HCT116 (cell line): ENCODE measurements at regions not wholly inside any gene's neighbourhood (a gene's known extent, or its start where the extent isn't known, plus 50 kb on each side); places are given as distances from the start of the nearest gene placed in this dataset.

Experiments
- ATAC-seq: fragments of 200-7000 bp; cut with Tn5 transposase; 2 replicates; pipeline ENCODE4 v1.9.1; 2020; ENCODE audit warnings: mild to moderate bottlenecking, moderate library complexity
- BruUV-seq: library from RNA; stranded (reverse); fragments of 400-500 nt; replicated peaks from 2 replicates; lab custom pipeline; 2021; lab: Mats Ljungman, UMichigan
- CTCF ChIA-PET: fragments of 300-600 bp; sonication (Branson Sonifier 250); formaldehyde crosslinking; loops from one replicate; lab custom pipeline; 2021; ENCODE audit warnings: antibody characterized with exemption; lab: Charles Lee
- POLR2A ChIA-PET: fragments of 300-600, 350-600 bp; sonication (Branson Sonifier 250); formaldehyde crosslinking; loops from one replicate; lab custom pipeline; 2021; ENCODE audit warnings: antibody characterized with exemption; lab: Charles Lee
- RAD21 ChIA-PET, 2 experiments: fragments of 300-600 bp; sonication (Branson Sonifier 250); formaldehyde crosslinking; loops; one replicate each; lab custom pipeline; 2023; ENCODE audit warnings: low total read pairs in 2 of 2; ENCODE audit not compliant: uncharacterized antibody in 2 of 2, unreplicated experiment in 2 of 2, low non-redundant PET in 1 of 2; lab: Charles Lee
- DNase-seq: peaks from one replicate; pipeline ENCODE4 v3.0.0-alpha.2; 2010; ENCODE audit warnings: low read depth, low spot score
- H2AFZ ChIP-seq: fragments of 200-600 bp; shearing (Covaris generic), sonication (generic); 2 replicates; pipeline ENCODE4 v1.6.1; 2017; ENCODE audit warnings: low read depth, mixed run types, mixed read lengths, antibody characterized with exemption, low read length; ENCODE audit not compliant: poor library complexity, severe bottlenecking
- H3K27ac ChIP-seq: 2 replicates; pipeline ENCODE4 v1.5.1; 2012; ENCODE audit warnings: low read depth, low read length
- H3K27me3 ChIP-seq: fragments of 200-600 bp; sonication (generic); 2 replicates; pipeline ENCODE4 v1.6.1; 2016; ENCODE audit warnings: mixed run types, low read length, mixed read lengths; ENCODE audit not compliant: insufficient read depth
- H3K36me3 ChIP-seq, 2 experiments: fragments of 200-500 bp in 1 of 2; fragments of 200-600 bp in 1 of 2; sonication (Bioruptor generic) in 1 of 2; sonication (generic) in 1 of 2; 2 replicates each; pipeline versions ENCODE4 v1.5.1 to v1.6.1; 2014 to 2016; ENCODE audit warnings: low read length in 2 of 2, inconsistent platforms in 1 of 2, mixed read lengths in 1 of 2, mixed run types in 1 of 2; ENCODE audit not compliant: insufficient read depth in 2 of 2, control insufficient read depth in 1 of 2
- H3K4me1 ChIP-seq, 2 experiments: fragments of 200-600 bp in 1 of 2; sonication (generic) in 1 of 2; 2 replicates each; pipeline versions ENCODE4 v1.5.1 to v1.6.1; 2012 to 2017; ENCODE audit warnings: low read length in 2 of 2, inconsistent platforms in 1 of 2, mild to moderate bottlenecking in 1 of 2, mixed read lengths in 1 of 2, mixed run types in 1 of 2, moderate library complexity in 1 of 2; ENCODE audit not compliant: insufficient read depth in 2 of 2, control insufficient read depth in 1 of 2
- H3K4me2 ChIP-seq: fragments of 200-600 bp; sonication (generic); 2 replicates; pipeline ENCODE4 v1.6.1; 2017; ENCODE audit warnings: mixed run types, low read length, mixed read lengths
- H3K4me3 ChIP-seq, 2 experiments: fragments of 200-600 bp in 1 of 2; sonication (generic) in 1 of 2; replicated peaks in 1 of 2; 2 replicates each; pipeline ENCODE4 v1.5.1; 2011 to 2016; ENCODE audit warnings: low read length in 2 of 2, control low read depth in 1 of 2, low read depth in 1 of 2, mild to moderate bottlenecking in 1 of 2, mixed read lengths in 1 of 2, mixed run types in 1 of 2
- H3K79me2 ChIP-seq: fragments of 200-600 bp; sonication (generic); 2 replicates; pipeline ENCODE4 v1.6.1; 2017; ENCODE audit warnings: mild to moderate bottlenecking, mixed run types, low read length, moderate library complexity, mixed read lengths; ENCODE audit not compliant: insufficient read depth
- H3K9ac ChIP-seq: fragments of 200-600 bp; sonication (generic); 2 replicates; pipeline ENCODE4 v1.6.1; 2016; ENCODE audit warnings: low read length, mixed read lengths
- H3K9me2 ChIP-seq: fragments of 200-600 bp; sonication (generic), shearing (Covaris generic); 2 replicates; pipeline ENCODE4 v1.6.1; 2017; ENCODE audit warnings: mixed run types, mild to moderate bottlenecking, moderate library complexity; ENCODE audit not compliant: insufficient read depth
- H3K9me3 ChIP-seq, 2 experiments: fragments of 200-500 bp in 1 of 2; fragments of 200-600 bp in 1 of 2; sonication (Bioruptor generic) in 1 of 2; sonication (generic) in 1 of 2; 2 replicates each; pipeline ENCODE4 v1.6.1; 2014 to 2017; ENCODE audit warnings: low read length in 2 of 2, mixed read lengths in 2 of 2, inconsistent platforms in 1 of 2, low read depth in 1 of 2, mild to moderate bottlenecking in 1 of 2, mixed run types in 1 of 2, moderate library complexity in 1 of 2; ENCODE audit not compliant: control insufficient read depth in 1 of 2, insufficient read depth in 1 of 2
- H4K20me1 ChIP-seq: fragments of 200-600 bp; sonication (generic), shearing (Covaris generic); 2 replicates; pipeline ENCODE4 v1.6.1; 2017; ENCODE audit warnings: mixed run types, mild to moderate bottlenecking, moderate library complexity; ENCODE audit not compliant: insufficient read depth
- CBX3 ChIP-seq: IDR thresholded peaks from 2 replicates; pipeline ENCODE4 v1.6.1; 2012; ENCODE audit warnings: low read depth
- CEBPB ChIP-seq: IDR thresholded peaks from 2 replicates; pipeline ENCODE4 v1.6.1; 2012; ENCODE audit warnings: low read depth
- EGR1 ChIP-seq: IDR thresholded peaks from 2 replicates; pipeline ENCODE4 v1.6.1; 2012; ENCODE audit warnings: low read depth
- ELF1 ChIP-seq: IDR thresholded peaks from 2 replicates; pipeline ENCODE4 v1.6.1; 2012; ENCODE audit warnings: low read depth, borderline replicate concordance
- FOSL1 ChIP-seq: IDR thresholded peaks from 2 replicates; pipeline ENCODE4 v1.6.1; 2012; ENCODE audit warnings: low read depth
- JUND ChIP-seq: IDR thresholded peaks from 2 replicates; pipeline ENCODE4 v1.6.1; 2012
- POLR2A ChIP-seq: IDR thresholded peaks from 2 replicates; pipeline ENCODE4 v1.7.0; 2011; ENCODE audit warnings: borderline replicate concordance; ENCODE audit not compliant: insufficient read depth, insufficient read length; ENCODE audit errors: extremely low read depth
- RAD21 ChIP-seq: IDR thresholded peaks from 2 replicates; pipeline ENCODE4 v1.6.1; 2012; ENCODE audit warnings: low read depth, mild to moderate bottlenecking
- SIN3A ChIP-seq: IDR thresholded peaks from 2 replicates; pipeline ENCODE4 v1.6.1; 2012; ENCODE audit warnings: low read depth
- SP1 ChIP-seq: IDR thresholded peaks from 2 replicates; pipeline ENCODE4 v1.6.1; 2012; ENCODE audit warnings: low read depth
- SRF ChIP-seq: IDR thresholded peaks from 2 replicates; pipeline ENCODE4 v1.6.1; 2012; ENCODE audit warnings: low read depth
- TCF7L2 ChIP-seq: IDR thresholded peaks from 2 replicates; pipeline ENCODE4 v1.7.0; 2011; ENCODE audit warnings: borderline replicate concordance, inconsistent platforms; ENCODE audit not compliant: insufficient read depth, insufficient read length; ENCODE audit errors: extremely low read depth
- YY1 ChIP-seq: IDR thresholded peaks from 2 replicates; pipeline ENCODE4 v1.6.1; 2011; ENCODE audit warnings: low read length, low read depth, moderate library complexity, mild to moderate bottlenecking; ENCODE audit not compliant: insufficient replicate concordance; ENCODE audit errors: extremely low read depth
- ZNF274 ChIP-seq: fragments of 200-500 bp; sonication (Bioruptor generic); IDR thresholded peaks from 2 replicates; pipeline ENCODE4 v1.6.1; 2014; ENCODE audit warnings: mild to moderate bottlenecking, low read depth, low read length, inconsistent platforms
- intact Hi-C: fragments of 100-400 bp; cut with micrococcal nuclease; formaldehyde crosslinking; loops from 2 replicates; pipeline ENCODE4 v1.10.0; 2022
- TF ChIP-seq, protein P1 (sequence below): IDR thresholded peaks from 2 replicates; pipeline ENCODE4 v1.6.1; 2012
- TF ChIP-seq, protein P2 (sequence below): IDR thresholded peaks from 2 replicates; pipeline ENCODE4 v1.6.1; 2012; ENCODE audit warnings: low read depth

DNA sequence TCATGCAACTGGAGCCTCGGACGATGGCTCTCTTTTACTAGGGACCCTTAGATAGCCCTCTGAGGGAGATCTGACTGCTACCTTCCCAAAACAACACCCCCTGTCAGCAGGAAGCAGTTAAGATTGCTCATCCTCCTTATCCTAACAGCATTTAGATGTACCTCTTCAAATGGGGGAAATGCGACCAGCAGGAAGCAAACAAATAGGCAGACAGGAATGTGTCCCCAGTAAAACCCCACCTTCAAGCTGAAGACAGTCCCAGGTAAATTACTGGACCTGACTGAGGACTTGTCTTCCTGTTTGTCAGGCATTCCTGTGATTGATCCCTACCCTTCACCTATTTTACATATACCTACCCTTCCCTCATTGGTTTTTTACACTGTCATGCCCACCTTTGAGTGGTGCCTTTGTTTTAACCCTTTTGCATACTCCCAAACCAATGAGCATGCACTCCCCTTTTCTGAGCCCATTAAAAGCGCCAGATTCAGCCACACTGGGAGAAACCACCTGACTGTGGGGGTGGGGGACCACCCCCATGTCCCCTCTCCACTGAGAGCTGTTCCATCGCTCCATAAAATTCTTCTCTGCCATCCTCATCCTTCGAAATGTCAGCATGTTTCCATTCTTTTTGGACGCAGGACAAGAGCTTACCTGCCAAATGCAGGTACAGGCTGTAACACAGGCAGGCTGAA is 954.0 kb upstream of the CDH6 start:
- no peak overlapping the region for H3K9ac ChIP-seq
- H3K27me3 ChIP-seq = no peaks in the 10 kb centered on the region
- intact Hi-C loops = no loop called here
- no peaks in the 10 kb centered on the region for H4K20me1 ChIP-seq
- H3K27ac ChIP-seq = no peak overlapping the region
- H2AFZ ChIP-seq = no peak overlapping the region
- H3K4me1 ChIP-seq = no peaks in the 10 kb centered on the region
- TF ChIP-seq TCF7L2 (no peak), JUND (no peak), CEBPB (no peak), CBX3 (no peak), RAD21 (no peak), ELF1 (no peak), EGR1 (no peak), POLR2A (no peak), FOSL1 (no peak), SP1 (no peak), SRF (no peak), YY1 (no peak), SIN3A (no peak), ZNF274 (no peak)
- TF ChIP-seq, protein P1, sequence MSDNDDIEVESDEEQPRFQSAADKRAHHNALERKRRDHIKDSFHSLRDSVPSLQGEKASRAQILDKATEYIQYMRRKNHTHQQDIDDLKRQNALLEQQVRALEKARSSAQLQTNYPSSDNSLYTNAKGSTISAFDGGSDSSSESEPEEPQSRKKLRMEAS = no peak
- TF ChIP-seq, protein P2, sequence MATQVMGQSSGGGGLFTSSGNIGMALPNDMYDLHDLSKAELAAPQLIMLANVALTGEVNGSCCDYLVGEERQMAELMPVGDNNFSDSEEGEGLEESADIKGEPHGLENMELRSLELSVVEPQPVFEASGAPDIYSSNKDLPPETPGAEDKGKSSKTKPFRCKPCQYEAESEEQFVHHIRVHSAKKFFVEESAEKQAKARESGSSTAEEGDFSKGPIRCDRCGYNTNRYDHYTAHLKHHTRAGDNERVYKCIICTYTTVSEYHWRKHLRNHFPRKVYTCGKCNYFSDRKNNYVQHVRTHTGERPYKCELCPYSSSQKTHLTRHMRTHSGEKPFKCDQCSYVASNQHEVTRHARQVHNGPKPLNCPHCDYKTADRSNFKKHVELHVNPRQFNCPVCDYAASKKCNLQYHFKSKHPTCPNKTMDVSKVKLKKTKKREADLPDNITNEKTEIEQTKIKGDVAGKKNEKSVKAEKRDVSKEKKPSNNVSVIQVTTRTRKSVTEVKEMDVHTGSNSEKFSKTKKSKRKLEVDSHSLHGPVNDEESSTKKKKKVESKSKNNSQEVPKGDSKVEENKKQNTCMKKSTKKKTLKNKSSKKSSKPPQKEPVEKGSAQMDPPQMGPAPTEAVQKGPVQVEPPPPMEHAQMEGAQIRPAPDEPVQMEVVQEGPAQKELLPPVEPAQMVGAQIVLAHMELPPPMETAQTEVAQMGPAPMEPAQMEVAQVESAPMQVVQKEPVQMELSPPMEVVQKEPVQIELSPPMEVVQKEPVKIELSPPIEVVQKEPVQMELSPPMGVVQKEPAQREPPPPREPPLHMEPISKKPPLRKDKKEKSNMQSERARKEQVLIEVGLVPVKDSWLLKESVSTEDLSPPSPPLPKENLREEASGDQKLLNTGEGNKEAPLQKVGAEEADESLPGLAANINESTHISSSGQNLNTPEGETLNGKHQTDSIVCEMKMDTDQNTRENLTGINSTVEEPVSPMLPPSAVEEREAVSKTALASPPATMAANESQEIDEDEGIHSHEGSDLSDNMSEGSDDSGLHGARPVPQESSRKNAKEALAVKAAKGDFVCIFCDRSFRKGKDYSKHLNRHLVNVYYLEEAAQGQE = no peak
- no peaks in the 10 kb centered on the region for H3K36me3 ChIP-seq
- RAD21 ChIA-PET = no interaction called here
- no peak overlapping the region for H3K4me2 ChIP-seq
- ATAC-seq (no peak), DNase-seq (no peak)
- H3K79me2 ChIP-seq = no peaks in the 10 kb centered on the region
- no peak overlapping the region for H3K4me3 ChIP-seq
- CTCF ChIA-PET = no interaction called here
- H3K9me3 ChIP-seq = peaks cover 12 to 17% of the 10 kb centered on the region in 2 experiments; a peak in 2 of 4 replicates
- POLR2A ChIA-PET = no interaction called here
- no peaks in the 10 kb centered on the region for H3K9me2 ChIP-seq
- no TSS peak for BruUV-seq
